Mesothelial cell of epicardium (in vitro differentiated cells): ENCODE measurements at regions not wholly inside any gene's neighbourhood (a gene's known extent, or its start where the extent isn't known, plus 50 kb on each side); places are given as distances from the start of the nearest gene placed in this dataset.

ENCODE experiments used
- DNase-seq, 2 experiments: peaks; one replicate each; pipeline ENCODE4 v3.0.0; 2021; ENCODE audit warnings: low spot score in 2 of 2; ENCODE audit not compliant: unreplicated experiment in 2 of 2
- H3K27ac Mint-ChIP-seq: 2 replicates; pipeline ENCODE4 v1.8.0; 2021; ENCODE audit warnings: mixed read lengths
- H3K27me3 Mint-ChIP-seq: 2 replicates; pipeline ENCODE4 v1.8.0; 2021; ENCODE audit warnings: low read depth, mixed read lengths
- H3K36me3 Mint-ChIP-seq: 2 replicates; pipeline ENCODE4 v1.8.0; 2021; ENCODE audit warnings: mixed read lengths
- H3K4me1 Mint-ChIP-seq: 2 replicates; pipeline ENCODE4 v1.8.0; 2021; ENCODE audit warnings: mixed read lengths
- H3K4me3 Mint-ChIP-seq: 2 replicates; pipeline ENCODE4 v1.8.0; 2021; ENCODE audit warnings: mild to moderate bottlenecking, moderate library complexity, mixed read lengths
- H3K9me3 Mint-ChIP-seq: 2 replicates; pipeline ENCODE4 v1.8.0; 2021; ENCODE audit warnings: mixed read lengths
- TF ChIP-seq, protein P1 (sequence below): fragments of 200-600 bp; sonication (generic); IDR thresholded peaks from one replicate; pipeline ENCODE4 v1.5.0; 2021; ENCODE audit warnings: antibody characterized with exemption; ENCODE audit not compliant: unreplicated experiment

DNA sequence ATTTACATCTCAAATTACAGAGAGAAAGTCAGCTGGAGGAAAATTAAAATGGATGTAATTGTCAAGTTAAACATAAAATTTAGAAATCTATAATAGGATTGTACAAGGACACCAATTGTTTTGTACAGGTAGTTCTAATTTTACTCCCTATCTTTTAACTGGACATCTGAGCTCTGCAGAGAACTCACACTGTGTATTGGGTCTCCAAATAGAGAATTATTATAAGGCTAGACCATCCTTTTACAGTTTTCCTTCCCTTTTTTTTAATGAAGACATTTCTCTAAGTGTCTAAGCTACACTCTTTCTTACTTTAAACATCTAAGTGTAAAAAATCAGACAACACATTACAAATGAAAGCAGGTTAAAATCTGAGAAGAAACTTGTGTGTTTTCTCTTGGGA is 78.4 kb upstream of the GC start:
- peaks cover 7% of the 10 kb centered on the region for H3K4me1 Mint-ChIP-seq
- no peak for DNase-seq
- H3K4me3 Mint-ChIP-seq: no peak overlapping the region
- H3K9me3 Mint-ChIP-seq: peaks cover 43% of the 10 kb centered on the region
- no peaks in the 10 kb centered on the region for H3K27me3 Mint-ChIP-seq
- TF ChIP-seq, protein P1, sequence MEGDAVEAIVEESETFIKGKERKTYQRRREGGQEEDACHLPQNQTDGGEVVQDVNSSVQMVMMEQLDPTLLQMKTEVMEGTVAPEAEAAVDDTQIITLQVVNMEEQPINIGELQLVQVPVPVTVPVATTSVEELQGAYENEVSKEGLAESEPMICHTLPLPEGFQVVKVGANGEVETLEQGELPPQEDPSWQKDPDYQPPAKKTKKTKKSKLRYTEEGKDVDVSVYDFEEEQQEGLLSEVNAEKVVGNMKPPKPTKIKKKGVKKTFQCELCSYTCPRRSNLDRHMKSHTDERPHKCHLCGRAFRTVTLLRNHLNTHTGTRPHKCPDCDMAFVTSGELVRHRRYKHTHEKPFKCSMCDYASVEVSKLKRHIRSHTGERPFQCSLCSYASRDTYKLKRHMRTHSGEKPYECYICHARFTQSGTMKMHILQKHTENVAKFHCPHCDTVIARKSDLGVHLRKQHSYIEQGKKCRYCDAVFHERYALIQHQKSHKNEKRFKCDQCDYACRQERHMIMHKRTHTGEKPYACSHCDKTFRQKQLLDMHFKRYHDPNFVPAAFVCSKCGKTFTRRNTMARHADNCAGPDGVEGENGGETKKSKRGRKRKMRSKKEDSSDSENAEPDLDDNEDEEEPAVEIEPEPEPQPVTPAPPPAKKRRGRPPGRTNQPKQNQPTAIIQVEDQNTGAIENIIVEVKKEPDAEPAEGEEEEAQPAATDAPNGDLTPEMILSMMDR: no peak
- peaks cover 9% of the 10 kb centered on the region for H3K36me3 Mint-ChIP-seq
- no peak overlapping the region for H3K27ac Mint-ChIP-seq

DNA sequence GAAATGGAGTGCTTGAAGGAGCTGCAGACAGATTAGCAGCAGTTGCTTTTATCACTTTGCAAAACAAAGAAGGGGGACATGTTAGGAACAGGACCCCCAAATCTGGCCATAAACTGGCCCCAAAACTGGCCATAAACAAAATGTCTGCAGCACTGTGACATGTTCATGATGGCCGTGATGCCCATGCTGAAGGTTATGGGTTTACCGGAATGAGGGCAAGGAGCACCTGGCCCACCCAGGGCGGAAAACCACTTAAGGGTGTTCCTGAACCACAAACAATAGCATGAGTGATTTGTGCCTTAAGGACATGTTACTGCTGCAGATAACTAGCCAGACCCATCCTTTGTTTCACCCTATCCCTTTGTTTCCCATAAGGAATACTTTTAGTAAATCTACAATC is 79.6 kb upstream of the GC start:
- Mint-ChIP-seq H3K27me3 (no peaks in the 10 kb centered on the region), H3K27ac (no peak overlapping the region), H3K4me1 (no peaks in the 10 kb centered on the region), H3K4me3 (no peak overlapping the region), H3K9me3 (peaks cover 43% of the 10 kb centered on the region), H3K36me3 (peaks cover 9% of the 10 kb centered on the region)
- TF ChIP-seq, protein P1: no peak
- DNase-seq: no peak

DNA sequence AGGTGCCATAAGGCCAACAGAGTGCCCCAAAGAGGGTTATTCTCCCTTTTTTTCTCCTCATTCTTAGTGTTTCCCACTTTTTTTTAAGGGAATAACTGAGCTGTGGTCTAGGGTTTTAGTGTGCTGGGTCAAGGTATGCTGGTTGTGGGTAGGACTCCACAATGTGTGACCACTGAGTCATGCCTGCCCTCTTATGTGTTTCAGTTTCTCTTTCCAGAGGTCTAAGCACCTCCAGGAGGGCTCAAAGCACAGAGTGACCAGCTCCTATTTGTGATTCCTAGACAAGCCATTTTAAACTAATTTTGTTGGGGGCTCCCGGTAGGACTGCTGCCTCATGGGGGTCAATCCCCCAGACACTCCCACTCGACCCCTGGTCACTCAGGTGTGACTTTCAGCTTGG is 80.5 kb upstream of the GC start:
- Mint-ChIP-seq H3K4me3 (no peak overlapping the region), H3K27me3 (no peaks in the 10 kb centered on the region), H3K9me3 (peaks cover 42% of the 10 kb centered on the region), H3K4me1 (no peaks in the 10 kb centered on the region), H3K27ac (no peak overlapping the region), H3K36me3 (peaks cover 9% of the 10 kb centered on the region)
- DNase-seq: no peak
- TF ChIP-seq, protein P1: no peak

DNA sequence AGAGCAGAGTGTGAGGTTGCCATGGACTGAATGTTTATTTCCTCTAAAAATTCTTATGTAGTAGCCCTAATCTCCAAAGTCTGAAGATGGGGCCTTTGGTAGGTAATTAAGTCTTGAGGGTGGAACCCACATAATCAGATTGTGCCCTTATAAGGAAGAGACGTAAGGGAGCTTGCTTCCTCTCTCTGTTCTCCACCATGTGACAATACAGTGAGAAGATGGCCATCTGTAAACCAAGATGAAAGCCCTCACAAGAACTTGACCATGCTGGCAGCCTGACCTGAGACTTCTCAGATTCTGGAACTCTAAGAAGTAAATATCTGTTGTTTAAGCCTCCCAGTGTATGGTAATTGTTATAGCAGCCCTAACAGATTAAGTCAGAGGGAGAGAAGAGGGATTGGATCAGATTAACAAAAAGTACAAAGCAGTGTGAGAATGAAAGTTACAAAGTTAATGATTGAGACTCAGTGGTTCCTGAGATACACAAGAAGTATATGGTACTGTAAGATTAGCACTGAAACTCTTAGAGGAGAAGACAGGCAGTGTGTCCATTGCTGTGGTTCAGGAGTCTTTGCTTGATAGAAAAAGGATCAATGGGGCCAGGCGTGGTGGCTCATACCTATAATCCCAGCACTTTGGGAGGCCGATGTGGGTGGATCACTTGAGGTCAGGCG is 82.5 kb upstream of the GC start:
- DNase-seq: no peak
- Mint-ChIP-seq H3K4me3 (no peak overlapping the region), H3K4me1 (no peaks in the 10 kb centered on the region), H3K36me3 (peaks cover 5% of the 10 kb centered on the region), H3K9me3 (peaks cover 34% of the 10 kb centered on the region), H3K27me3 (no peaks in the 10 kb centered on the region), H3K27ac (no peak overlapping the region)
- TF ChIP-seq, protein P1: no peak

DNA sequence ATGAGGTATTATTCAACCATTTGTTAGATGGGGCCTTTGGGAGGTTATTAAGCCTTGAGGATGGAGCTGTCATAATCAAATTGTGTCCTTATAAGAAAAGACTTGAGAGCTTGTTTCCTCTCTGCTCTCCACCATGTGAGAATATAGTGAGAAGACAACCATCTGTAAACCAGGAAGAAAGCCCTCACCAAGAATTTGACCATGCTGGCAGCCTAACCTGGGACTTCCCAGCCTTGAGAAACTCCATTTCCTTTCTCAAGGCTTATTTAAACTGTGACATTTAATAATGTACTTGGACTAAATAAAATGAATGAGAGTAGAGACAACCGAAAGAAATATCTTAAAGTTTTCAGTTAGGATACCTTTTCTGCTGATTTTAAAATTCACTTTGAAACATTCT is 83.7 kb upstream of the GC start:
- peaks cover 3% of the 10 kb centered on the region for H3K36me3 Mint-ChIP-seq

More for the DNA sequence above, 83.7 kb upstream of the GC start:
- Mint-ChIP-seq H3K27ac (no peak overlapping the region), H3K4me1 (peaks cover 3% of the 10 kb centered on the region), H3K4me3 (no peak overlapping the region), H3K27me3 (no peaks in the 10 kb centered on the region), H3K9me3 (peaks cover 28% of the 10 kb centered on the region)
- no peak for DNase-seq
- TF ChIP-seq, protein P1: no peak
